Activated T-helper 1 cell treated with Interleukin-2 at 50 U/mL for 16 hours (primary cell): ENCODE measurements at regions not wholly inside any gene's neighbourhood (a gene's known extent, or its start where the extent isn't known, plus 50 kb on each side); places are given as distances from the start of the nearest gene placed in this dataset.

Experiments
- DNase-seq: peaks from one replicate; pipeline ENCODE4 v3.0.0-alpha.2; 2020; ENCODE audit warnings: low read depth

DNA sequence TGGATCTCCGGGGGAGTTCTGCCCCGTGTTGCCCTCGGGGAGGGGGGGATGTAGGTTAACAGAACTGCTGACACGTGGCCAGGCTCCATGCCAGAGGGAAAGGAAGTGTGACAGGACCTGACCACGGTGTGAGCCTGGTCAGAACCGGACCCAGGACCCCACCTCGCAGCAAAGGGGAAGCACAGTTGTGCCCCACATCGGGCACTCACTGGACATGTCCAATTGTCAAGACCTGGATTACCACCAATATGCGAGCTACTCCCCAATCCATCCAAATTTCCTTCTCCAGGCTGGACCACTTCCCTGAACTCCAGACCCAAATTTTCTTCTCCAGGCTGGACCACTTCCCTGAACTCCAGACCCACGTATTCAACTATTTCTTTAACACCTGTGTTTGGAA is 78.8 kb upstream of the PIWIL1 start:
- no peak for DNase-seq

DNA sequence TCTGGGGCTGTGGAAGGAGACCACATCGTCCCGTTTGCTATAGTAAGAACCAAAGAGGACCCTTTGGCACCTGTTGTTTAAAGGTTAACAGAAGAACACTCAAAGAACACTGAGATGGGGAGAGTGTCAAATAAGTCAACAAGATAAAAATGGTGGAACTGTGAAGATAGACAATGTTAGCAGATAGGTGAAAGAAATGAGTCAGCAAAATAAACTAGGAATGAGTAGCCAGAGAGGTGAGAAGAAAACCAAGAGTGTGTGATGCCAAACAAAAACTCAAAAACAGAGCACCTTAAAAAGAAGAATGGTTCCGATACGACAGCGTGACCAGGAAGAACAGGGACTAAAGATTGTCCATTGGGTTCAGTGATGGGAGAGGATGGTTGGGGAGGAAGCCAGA is 74.7 kb upstream of the PIWIL1 start:
- no peak for DNase-seq

DNA sequence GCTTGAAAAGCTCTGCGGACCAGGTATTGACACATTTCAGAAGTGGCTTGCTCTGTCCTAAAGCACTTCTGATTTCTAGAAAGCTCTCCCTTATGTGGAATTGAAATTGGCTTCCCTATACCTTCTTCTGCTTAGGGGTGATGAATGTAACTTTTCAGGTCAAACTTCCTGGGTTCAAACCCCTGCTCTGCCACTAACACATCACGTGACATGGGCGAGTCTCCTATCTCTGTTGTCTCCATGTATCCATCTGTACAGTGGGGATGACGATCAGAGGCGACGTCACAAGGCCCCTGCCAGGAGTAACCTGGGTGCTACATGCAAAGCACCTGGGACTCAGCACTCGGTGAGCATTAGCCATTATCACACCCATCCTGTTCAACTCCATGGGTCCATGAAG is 73.7 kb upstream of the PIWIL1 start:
- DNase-seq, result no peak

DNA sequence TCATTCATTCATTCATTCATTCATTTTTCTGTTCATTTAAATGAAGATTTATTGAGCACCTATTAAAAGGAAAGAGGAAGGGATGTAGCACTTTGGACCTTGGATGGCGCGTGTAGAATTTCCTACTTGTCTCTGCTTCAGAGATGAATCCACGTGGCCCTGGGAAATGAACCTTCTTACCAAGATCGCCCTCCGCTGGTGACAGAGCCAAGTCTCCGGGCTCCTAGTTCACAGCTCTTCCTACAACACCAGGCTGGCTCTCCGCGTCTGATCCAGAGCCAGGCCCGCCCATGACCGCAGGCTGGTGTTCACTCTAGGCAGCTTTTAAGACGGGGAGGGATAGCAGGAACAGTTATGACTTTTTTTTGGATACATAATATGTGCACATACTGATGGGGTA is 70.9 kb upstream of the PIWIL1 start:
- DNase-seq, result no peak

DNA sequence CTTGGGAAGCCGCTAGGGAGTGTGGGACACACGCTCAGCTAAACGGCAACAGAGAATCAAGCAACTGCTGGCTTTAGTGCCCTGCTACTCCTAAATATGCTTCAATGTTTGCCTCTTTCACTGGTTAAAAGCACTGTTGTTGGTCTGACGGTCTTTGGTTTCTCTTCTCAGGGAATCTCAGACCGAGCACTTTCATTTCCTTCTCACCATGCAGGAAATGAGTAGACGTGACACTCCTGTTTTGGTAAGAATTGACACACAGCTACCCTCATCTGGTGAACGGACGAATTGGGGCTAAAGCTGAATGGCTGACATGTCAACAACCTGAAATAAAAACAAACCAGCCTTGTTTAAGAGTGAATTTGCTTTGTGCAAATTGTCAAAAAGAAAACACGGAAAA is 57.5 kb upstream of the PIWIL1 start:
- no peak for DNase-seq

DNA sequence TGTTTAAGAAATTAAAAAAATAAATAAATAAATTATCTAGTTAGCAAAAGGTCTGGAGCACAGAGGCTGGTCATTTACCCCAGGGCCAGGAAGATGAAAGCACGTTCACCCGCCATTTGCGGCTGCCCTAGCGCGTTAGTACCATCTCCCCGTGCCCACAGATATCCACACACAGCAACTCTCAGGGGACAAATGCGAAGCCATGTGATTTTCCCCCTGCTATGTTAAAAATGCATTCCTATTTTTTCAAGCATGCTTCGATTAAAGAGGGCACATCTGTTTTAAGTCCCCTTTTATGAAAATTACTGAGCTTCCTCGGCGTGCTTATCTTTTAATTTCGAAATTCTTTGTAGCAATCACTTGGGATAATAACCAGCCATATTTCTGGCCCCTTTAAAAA is 56.9 kb upstream of the PIWIL1 start:
- DNase-seq, result no peak

DNA sequence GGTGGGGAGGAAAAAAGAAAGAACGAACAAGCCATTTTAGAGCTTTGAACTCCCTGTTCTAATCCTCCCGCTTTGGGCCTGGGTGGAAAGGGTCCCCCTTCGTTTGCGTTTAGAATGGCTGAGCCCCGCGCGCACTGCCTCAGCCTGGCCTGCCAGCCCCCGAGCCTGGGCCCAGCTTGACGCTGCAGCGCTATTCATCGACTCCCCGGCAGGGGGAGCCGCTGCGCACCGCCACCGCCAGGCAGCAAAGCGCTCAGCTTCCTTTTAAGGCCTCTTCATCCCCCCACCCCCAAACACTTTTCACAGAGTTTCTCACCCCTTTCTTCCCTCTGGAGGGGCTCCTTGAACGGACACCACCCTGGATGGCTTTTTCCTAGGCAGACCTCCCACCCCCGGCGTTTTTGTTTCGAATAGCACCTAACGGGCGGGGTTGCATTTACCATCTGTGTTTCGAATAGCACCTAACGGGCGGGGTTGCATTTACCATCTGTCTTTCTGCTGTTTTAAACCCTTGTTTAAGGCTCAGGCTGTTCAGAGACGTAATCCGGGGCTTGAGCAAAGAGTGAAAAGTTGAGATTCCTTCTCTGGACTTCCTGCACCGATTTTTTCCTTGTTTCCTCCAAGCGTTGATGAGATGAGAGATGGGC is 56.4 kb upstream of the PIWIL1 start:
- peak; percentile 5 for DNase-seq

DNA sequence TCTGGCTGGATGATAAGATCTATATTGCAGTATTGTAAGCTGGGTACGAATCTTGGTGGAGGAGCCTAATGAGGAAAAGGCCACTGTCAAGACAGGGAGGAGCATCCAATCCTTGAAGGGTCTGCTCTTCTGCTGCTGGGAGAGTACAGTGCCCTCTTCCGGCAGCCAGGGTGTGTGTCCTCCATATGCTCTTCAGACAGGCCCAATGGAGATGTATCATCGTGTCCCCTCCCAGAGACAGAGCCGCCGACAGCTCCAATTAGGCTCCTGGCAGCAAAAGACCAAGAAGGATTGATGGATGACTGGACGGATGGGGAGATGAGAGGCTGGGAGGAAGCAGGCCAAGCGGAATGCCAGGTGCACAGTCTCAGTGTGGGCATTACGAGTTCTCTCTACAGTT is 51.6 kb upstream of the PIWIL1 start:
- DNase-seq, result no peak

DNA sequence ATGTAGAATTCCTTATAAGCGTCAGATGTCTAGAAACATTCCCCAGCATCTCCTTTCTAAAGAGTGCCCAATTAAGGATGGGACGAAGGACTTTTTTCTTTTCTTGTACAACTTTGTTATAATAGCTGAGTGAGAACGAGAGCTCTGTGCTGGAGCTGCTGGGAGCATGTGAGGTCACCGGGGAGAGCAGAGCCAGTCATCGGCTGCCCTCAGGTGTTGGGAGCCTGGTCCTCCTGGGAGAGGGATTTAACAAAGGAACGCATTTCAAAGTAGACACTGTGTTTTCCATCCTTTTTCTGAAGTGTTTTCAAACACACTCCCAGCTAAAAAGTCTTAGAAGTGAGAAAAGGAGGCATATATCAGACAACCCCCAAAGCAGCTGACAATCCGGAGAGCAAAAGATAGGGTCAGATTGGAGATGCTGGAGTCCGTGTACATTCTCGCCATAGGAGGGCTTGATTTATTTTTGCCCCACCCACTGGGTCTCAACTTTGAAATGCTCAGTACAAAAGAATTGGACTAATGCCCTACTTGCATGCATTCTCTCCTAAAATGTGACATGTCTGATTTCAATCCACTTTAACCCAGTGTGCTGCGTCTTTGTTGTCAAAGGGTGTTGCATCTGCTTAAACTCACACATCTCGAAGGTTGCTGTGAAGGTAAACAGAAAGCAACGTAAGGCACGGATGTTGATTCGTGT is 50.8 kb upstream of the PIWIL1 start:
- no peak for DNase-seq
